ENCODE measurements at regions not wholly inside any gene's neighbourhood (a gene's known extent, or its start where the extent isn't known, plus 50 kb on each side); places are given as distances from the start of the nearest gene placed in this dataset.

GRCh38 chr9:115362640-115363039 lies 244.7 kb upstream of the TNC start:
- TF ChIP-seq CTCF (IDR thresholded peaks at IDR 0.05) (no peak), POLR2AphosphoS5 (IDR thresholded peaks at IDR 0.05) (no peak)
